Endothelial cell (in vitro differentiated cells): ENCODE measurements at regions not wholly inside any gene's neighbourhood (a gene's known extent, or its start where the extent isn't known, plus 50 kb on each side); places are given as distances from the start of the nearest gene placed in this dataset.

Experiments
- DNase-seq: peaks from one replicate; pipeline ENCODE4 v3.0.0; 2021; ENCODE audit warnings: low spot score
- H3K27ac Mint-ChIP-seq: one replicate; pipeline ENCODE4 v1.8.0; 2021; ENCODE audit warnings: mixed read lengths, inconsistent platforms; ENCODE audit not compliant: unreplicated experiment
- H3K27me3 Mint-ChIP-seq: one replicate; pipeline ENCODE4 v1.8.0; 2021; ENCODE audit warnings: mild to moderate bottlenecking, moderate library complexity, mixed read lengths, inconsistent platforms; ENCODE audit not compliant: unreplicated experiment
- H3K36me3 Mint-ChIP-seq: one replicate; pipeline ENCODE4 v1.8.0; 2021; ENCODE audit warnings: mild to moderate bottlenecking, low read depth, mixed read lengths, inconsistent platforms; ENCODE audit not compliant: unreplicated experiment
- H3K4me1 Mint-ChIP-seq: one replicate; pipeline ENCODE4 v1.8.0; 2021; ENCODE audit warnings: mild to moderate bottlenecking, mixed read lengths, inconsistent platforms; ENCODE audit not compliant: unreplicated experiment
- H3K4me3 Mint-ChIP-seq: one replicate; pipeline ENCODE4 v1.8.0; 2021; ENCODE audit warnings: mild to moderate bottlenecking, mixed read lengths, inconsistent platforms; ENCODE audit not compliant: unreplicated experiment
- H3K9me3 Mint-ChIP-seq: one replicate; pipeline ENCODE4 v1.8.0; 2021; ENCODE audit warnings: mixed read lengths, inconsistent platforms; ENCODE audit not compliant: unreplicated experiment
- TF ChIP-seq, protein P1 (sequence below): fragments of 200-600 bp; sonication (generic); IDR thresholded peaks from one replicate; pipeline ENCODE4 v1.5.0; 2021; ENCODE audit warnings: antibody characterized with exemption; ENCODE audit not compliant: unreplicated experiment

DNA sequence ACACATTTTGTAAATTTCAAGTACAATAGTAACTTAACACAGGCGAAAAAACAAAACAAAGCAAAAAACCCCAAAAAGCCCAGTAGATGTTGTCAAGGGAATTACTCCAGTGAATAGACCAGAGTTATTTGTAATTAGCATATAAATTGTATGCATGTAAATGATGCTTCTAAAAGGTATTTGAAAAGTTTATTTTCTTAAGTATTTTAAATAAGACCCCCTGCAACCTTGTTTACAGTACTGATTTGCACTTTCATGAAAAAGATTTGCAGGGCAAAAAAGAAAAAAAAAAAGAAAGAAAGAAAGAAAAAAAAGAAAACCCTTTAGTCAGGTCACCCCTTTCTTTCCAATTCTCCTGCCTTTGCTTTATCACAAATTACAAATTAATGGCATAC is 372.3 kb upstream of the IRX2 start:
- H3K27ac Mint-ChIP-seq: no peak overlapping the region
- H3K27me3 Mint-ChIP-seq: peaks cover 1% of the 10 kb centered on the region
- H3K36me3 Mint-ChIP-seq: no peaks in the 10 kb centered on the region
- no peak for DNase-seq
- H3K9me3 Mint-ChIP-seq: peaks cover 4% of the 10 kb centered on the region
- no peak overlapping the region for H3K4me3 Mint-ChIP-seq
- TF ChIP-seq, protein P1, sequence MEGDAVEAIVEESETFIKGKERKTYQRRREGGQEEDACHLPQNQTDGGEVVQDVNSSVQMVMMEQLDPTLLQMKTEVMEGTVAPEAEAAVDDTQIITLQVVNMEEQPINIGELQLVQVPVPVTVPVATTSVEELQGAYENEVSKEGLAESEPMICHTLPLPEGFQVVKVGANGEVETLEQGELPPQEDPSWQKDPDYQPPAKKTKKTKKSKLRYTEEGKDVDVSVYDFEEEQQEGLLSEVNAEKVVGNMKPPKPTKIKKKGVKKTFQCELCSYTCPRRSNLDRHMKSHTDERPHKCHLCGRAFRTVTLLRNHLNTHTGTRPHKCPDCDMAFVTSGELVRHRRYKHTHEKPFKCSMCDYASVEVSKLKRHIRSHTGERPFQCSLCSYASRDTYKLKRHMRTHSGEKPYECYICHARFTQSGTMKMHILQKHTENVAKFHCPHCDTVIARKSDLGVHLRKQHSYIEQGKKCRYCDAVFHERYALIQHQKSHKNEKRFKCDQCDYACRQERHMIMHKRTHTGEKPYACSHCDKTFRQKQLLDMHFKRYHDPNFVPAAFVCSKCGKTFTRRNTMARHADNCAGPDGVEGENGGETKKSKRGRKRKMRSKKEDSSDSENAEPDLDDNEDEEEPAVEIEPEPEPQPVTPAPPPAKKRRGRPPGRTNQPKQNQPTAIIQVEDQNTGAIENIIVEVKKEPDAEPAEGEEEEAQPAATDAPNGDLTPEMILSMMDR: no peak
- H3K4me1 Mint-ChIP-seq: peaks cover 9% of the 10 kb centered on the region

DNA sequence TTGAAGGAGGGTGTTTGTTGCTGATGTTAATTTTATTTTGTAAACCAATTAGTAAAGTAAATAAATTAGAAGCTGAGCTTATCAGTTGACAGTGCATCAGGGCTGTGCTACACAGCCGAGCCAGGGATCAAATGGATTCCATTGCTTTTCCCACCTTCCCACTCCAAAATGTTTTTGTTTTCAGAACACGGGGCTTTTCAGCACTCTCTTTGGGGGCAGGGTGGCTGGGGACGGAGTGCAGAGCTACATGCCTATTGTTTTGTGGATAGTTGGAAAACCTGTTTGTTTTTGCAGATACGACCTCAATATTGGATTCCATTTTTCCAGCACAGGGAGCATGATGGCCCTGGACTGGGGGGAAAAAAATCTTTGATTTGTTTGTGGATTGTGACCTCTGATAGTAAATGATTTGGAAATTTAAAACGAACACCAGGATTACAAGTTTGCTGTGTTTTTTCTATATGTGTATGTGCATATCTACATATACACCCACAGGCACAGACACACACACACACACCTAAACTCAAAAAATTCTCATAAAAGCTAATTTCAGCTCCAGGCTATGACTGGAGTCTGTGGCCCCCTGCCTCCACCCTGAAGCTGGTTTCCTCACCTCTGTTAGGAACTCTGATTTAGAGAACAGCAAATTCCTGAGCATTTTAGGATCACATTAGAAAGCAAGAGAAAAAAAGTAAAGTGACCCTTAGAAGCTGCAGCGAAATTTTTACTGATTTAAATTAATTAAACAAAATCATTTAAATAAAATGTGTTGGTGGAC is 371.7 kb upstream of the IRX2 start:
- no peak for DNase-seq
- Mint-ChIP-seq H3K4me3 (no peak overlapping the region), H3K27me3 (peaks cover 2% of the 10 kb centered on the region), H3K27ac (no peak overlapping the region), H3K9me3 (no peaks in the 10 kb centered on the region), H3K36me3 (no peaks in the 10 kb centered on the region), H3K4me1 (peaks cover 9% of the 10 kb centered on the region)
- TF ChIP-seq, protein P1: no peak

DNA sequence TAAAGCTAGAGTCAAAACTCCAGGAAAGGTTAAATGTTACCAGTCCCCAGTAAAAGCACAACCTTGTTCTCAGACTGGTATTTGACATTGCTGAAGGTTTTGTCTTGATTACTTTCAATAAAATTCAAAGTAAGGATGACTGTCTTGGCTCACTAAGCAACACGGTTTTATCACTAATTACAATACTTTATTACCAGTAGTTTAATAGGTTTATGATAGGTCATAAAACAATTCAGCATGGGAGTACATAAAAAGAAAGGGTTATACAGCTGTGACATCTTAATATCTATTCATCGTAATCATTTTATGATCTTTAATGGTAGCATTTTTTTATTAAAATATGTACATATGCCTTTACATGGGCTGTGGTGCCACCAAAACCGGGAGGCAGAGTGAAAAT is 370.7 kb upstream of the IRX2 start:
- DNase-seq: no peak
- Mint-ChIP-seq H3K4me1 (peaks cover 9% of the 10 kb centered on the region), H3K4me3 (no peak overlapping the region), H3K27ac (no peak overlapping the region), H3K9me3 (no peaks in the 10 kb centered on the region), H3K36me3 (no peaks in the 10 kb centered on the region), H3K27me3 (peaks cover 4% of the 10 kb centered on the region)
- TF ChIP-seq, protein P1: no peak

DNA sequence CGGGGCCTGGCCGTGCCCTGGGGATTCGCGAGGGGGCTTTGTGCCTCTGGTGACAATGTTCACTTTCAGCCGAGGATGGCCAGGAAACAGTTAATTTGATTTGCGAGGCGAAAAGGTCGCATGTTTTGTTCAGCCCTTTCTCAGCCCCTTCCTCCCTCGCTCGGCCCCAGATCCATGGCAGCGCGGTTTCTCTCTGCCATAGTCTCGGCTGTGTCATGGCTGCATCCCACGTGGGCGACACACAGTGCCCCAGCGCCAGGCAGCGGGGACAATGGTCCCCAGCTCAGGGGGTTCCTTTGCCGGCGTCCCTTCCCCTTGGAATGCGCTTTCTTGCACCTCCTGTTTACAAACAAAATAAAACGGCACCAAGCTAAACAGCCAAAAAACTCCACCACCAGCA is 370.3 kb upstream of the IRX2 start:
- Mint-ChIP-seq H3K4me3 (no peak overlapping the region), H3K9me3 (no peaks in the 10 kb centered on the region), H3K27ac (no peak overlapping the region), H3K36me3 (no peaks in the 10 kb centered on the region), H3K4me1 (peaks cover 9% of the 10 kb centered on the region), H3K27me3 (peaks cover 4% of the 10 kb centered on the region)
- no peak for DNase-seq
- TF ChIP-seq, protein P1: no peak

DNA sequence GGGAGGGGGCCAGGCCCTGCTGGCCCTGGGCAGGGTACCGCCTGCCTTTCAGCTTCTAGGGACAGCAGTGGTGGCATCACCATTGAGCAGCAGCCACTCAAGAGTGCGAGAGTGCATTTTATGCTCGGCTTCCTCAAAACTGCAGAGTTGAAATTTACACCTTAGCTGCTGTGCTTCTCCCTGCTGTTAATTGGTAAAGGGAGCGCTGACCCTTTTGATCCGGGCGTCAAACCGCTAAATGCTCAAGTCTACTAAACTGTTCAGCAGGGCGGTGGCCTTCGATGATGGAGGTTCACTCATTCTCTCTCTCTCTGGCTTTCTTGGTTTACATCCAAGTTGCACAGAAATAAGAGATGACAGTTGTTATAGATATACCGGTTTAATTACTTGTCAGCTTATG is 368.6 kb upstream of the IRX2 start:
- TF ChIP-seq, protein P1: no peak
- Mint-ChIP-seq H3K4me1 (peaks cover 9% of the 10 kb centered on the region), H3K27me3 (peaks cover 4% of the 10 kb centered on the region), H3K36me3 (peaks cover 3% of the 10 kb centered on the region), H3K9me3 (no peaks in the 10 kb centered on the region), H3K27ac (no peak overlapping the region), H3K4me3 (no peak overlapping the region)
- DNase-seq: no peak
